NCI-H1092 (cell line): ENCODE measurements at regions not wholly inside any gene's neighbourhood (a gene's known extent, or its start where the extent isn't known, plus 50 kb on each side); places are given as distances from the start of the nearest gene placed in this dataset.

Experiments used
- DNase-seq: peaks from one replicate; lab custom pipeline; 2025; lab: John Stamatoyannopoulos, UW

DNA sequence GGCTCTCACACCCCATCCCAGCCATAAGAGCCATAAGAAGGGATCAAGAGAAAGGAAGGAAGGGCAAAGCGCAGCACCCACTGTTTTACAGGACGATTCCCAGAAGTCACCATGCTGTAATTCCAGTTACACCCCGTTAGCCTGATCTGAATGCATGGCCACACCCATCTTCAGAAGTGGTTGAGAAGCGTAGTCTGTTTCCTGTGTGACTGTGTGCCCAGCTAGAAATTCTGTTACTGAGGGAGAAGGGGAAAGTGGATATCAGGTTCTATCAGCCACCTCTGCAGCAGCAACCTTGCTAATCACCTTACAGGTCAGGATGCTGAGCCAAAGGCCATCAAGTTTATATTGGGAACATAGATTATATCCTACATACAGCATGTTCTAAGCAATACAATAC is 260.0 kb downstream of the ABHD5 start:
- no peak for DNase-seq

- DNase-seq: no peak
Measured at GRCh38 chr3:43951813-43952212, 261.1 kb downstream of the ABHD5 start.

GRCh38 chr3:43953380-43953779 is 262.6 kb downstream of the ABHD5 start:
- no peak for DNase-seq

DNA sequence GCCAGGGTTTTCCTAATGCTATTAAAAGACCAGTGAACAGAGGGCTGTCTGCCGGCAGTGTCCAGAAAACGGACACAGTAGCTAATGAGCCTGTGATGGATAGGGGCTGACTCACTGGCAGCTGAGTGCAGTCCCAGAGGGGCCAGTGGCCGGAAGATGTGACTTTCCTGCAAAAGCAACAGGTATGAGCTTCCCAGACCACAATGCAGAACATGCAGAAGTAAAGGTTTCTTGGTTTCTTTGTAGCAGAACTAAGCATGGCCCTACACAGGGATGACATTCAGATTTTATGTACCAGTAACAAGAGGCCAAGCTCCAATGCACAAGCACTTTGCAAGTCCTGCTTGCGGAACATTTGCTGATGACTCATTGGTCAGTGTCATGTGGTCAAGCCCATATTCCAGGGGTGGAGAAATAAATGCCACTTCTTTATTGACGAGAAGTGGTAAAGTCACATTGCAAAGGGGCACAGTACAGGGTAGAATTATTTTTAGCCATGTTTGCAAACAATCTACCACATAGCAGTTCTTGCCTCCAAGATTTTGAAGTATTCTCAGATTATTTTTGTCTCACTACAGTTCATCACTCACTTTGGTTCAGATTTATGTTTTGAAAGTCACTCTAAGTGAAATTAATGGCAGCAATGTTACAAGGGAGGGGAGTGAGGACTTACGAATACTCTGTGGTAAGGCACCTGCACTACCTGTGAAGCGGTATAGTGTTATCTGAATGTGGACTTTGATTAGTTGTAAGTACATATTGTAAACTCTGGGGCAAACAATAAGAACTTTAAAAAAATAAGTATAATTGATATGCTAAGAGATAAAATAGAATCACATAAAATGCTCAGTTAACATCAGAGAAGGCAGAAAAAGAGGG is 263.3 kb downstream of the ABHD5 start:
- DNase-seq: no peak

DNA sequence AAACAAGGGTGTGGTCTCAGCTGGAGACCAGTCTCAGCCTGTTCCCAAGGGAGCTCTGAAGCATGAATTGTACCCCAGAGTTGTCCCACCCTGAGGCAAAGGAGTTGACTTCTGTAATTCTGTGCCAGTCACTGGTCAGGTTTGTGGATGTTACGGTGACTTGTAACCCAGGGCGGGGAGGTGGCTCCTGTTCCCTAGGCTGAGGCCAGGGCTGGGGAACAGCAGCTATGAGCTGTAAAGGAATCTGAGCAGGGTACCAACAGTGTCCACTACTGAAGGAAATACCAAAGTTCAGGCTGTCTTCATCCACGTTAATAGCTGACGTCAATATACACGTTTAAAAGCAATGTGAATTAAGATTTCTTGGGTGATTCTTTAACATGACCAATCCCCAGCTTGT is 266.2 kb downstream of the ABHD5 start:
- DNase-seq: no peak

- DNase-seq: no peak
Measured at GRCh38 chr3:43957553-43957952, 266.8 kb downstream of the ABHD5 start.

GRCh38 chr3:43958005-43958770 is 267.4 kb downstream of the ABHD5 start:
- peak; percentile 15 for DNase-seq

DNA sequence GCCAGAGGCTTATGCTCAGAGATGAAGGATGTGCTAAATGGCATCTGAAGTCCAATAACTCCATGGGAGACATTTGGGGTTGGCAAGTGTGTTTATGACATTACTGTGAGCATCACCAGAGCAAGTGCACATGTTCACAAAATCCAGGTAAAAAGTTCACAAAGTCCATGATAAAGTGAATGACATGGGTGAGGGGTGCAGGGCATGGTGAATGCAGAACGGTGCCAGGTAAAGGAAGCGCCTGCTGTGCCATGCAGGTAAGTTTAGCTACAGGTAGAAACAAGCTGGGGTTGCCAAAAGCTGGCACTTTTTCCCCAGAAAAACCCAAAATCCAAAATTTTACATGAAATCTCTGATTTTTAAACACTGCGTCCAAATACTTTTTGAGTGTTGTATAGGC is 268.2 kb downstream of the ABHD5 start:
- DNase-seq: no peak

DNA sequence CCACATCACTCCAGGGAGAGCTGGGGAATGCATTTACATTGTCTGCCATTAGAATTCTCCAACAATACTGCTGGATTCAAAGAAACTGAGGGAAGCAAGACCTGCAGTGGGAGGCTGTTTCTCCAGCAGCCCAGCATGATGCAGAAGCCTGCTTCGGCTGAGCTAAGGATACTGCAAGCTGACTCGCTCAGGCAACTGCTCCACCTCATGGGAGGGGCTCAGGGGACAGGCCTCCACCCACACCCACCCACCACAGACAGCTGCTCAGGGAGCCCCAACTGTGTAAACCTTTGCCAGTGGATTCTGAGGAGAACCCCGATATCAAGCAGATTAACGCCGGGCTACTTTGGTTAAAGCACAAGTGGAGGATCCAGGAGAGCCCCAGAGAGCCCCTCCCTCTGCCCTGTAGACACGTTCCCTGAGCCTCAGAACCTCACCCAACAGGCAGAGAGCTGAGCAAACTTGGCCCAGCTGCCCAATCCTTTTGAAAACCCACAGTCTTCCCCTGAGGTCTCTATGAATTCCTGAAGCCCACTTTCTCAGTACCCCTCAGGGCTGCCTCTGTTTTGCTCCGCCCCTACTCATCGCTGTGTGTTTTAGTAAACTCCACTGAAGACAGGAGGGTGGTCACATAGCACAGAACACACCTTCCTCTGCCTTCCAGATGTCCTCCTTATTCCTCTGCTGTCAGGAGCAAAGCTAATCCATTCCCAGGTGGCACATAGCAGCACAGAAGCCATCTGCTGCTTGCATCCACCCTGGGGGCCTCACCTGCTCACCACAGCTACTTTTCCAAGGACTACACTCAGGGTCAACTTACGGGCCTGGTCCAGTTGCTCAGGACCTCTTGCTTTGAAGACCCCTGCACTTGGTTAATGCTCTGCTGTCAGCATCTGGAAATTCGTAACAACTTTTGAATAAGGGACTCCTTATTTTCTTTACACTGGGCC is 269.0 kb downstream of the ABHD5 start:
- DNase-seq: no peak

DNA sequence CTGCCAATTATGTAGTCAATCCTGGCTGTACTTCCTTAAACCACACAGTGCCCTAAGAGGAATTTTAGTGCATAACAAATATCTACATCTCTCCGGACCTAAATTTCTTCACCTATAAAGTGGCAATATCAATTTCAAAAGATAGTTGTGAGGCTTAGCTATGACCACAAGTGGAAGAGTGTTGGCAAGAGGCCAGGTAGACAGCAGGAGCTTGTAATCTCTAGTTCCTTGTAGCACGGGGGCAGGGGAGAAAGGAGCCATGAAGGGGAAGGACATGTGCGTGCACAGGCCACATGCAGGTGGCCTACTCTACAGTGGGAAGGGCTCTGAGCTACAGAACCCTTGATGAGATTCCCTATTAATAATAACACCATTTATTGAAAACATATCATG is 269.7 kb downstream of the ABHD5 start:
- no peak for DNase-seq

- DNase-seq: no peak
Measured at GRCh38 chr3:43962043-43962442, 271.3 kb downstream of the ABHD5 start.

DNA sequence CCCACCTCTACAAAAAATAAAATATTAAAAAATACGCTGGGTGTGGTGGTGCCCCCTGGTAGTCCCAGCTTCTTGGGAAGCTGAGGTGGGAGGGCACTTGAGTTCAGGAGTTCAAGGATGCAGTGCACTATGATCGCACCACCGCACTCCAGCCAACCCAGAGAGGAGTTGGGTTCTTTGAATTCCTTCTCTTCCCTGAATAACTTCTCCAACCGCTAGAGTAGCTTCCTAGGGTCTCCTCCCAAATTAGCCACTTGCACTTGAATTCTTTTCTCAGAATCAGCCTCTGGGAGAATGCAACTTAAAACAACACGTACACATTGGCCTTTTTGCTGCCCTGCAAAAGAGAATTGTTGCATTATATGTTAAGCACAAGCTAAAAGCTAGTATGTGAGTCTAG is 272.5 kb downstream of the ABHD5 start:
- DNase-seq: no peak

DNA sequence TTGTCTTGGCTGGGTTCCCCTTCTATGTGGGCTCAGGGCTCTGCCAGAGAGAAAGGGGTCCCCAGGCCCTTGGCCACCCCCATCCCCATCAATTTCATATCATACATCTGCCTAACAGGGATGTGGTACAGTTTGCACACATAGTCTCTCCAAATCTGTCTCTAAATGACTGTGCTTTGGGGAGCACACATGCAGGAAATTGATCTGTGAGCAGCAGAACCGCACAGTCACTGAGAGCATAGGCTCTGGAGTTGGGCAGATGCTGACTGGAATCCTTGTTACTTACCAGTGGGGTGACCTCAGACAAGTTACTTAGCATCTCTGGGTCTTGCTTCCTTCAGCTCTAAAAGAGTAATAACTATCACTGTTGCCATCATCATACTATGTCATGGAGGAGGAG is 273.9 kb downstream of the ABHD5 start:
- DNase-seq: no peak

DNA sequence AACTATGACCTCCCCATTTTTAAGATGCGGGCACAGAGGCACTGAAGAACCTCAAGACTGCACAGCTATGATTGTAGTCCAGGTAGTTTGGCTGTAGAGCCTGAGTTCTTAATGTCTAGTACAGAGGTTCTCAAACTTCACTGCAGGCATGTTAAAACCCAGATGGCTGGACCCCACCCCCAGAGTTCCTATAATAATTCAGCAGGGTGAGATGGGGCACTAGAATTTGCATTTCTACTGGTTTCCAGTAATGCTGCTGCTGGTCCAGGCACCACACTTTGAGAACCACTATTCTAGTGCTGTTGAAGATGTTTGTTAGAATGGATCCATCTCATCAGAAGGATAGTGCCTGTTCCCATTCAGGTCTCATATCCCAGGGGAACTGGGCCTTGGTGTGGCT is 274.9 kb downstream of the ABHD5 start:
- DNase-seq: no peak

DNA sequence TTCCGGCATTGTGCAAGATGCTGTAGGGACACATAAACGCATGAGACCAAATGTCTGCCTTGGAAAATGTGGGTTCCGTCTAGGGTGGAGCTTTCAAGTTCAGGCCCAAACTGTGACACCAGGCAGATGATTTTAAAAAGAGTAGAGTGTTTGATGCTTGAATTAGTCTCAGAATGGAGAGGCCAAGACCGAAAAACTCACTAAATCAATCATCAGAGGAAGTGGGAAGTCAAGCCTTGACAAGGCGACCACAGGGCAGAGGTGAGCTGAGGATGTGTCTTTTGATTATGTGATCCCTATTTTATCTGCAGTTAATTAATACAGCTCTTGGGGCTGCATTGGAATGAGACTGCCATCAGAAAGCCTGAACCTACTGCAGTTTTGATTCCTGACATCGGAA is 275.4 kb downstream of the ABHD5 start:
- DNase-seq: no peak

DNA sequence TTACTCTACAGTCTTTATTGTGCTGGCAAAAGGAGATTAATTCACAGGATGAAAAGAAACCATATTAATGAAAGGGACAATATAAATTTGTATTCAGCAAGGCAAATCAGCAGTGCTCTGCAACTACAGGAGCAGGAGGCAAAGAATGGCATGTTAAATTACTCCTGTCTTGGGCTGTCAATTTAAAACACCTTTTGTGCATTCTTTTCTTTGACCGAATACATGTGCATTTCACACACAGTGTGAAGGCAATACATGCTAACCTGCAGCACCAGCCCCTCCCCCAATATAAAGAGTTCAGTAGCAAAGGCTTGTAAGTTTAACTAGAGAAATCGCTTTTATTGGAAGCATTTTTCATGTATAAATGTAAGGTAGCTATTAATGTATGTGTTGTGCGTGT is 275.2 kb upstream of the TOPAZ1 start:
- DNase-seq: no peak

DNA sequence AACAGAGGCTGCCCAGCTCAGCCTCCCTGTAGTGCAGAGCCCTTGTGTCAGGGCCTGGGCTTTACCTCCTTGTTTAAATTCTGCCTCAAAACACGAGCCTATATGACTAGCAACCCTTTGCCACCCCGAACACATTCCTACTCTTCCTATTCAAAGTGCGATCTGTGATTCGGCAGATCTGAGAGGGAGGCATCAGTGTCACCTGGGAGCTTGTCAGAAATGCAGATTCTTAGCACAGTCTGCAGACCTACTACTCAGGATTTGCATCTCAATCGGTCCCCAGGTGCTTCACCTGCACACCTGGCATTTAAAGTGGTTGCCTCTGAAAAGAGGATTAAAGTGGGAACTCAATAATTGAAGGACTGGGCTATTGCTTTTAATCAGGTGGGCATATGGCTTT is 273.2 kb upstream of the TOPAZ1 start:
- DNase-seq: no peak

- no peak for DNase-seq
Measured at GRCh38 chr3:43969944-43970343, 271.7 kb upstream of the TOPAZ1 start.

GRCh38 chr3:43970351-43970750 is 271.3 kb upstream of the TOPAZ1 start:
- DNase-seq: no peak

GRCh38 chr3:43970920-43971319 is 270.8 kb upstream of the TOPAZ1 start:
- DNase-seq: no peak

- DNase-seq: no peak
Measured at GRCh38 chr3:43971486-43971885, 270.2 kb upstream of the TOPAZ1 start.

DNA sequence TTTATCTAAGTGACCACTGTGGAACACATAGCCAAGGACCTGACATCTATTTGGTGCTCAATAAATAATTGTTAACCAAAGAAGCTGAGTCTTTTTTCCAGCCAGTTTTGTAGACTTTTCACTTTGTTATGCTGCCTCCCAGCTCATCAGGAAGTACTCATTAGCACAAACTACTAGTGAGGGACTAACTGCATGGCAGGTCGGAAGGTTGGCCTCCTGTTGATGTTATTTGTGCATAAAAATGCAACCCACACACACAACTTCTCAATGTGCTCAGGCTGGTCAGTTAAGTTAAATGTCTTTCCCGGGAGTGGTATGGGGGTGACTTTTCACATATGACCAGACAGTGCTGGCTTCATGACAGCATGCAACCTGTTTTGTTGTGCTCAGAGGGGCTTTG is 263.0 kb upstream of the TOPAZ1 start:
- no peak for DNase-seq
